ENCODE measurements at regions not wholly inside any gene's neighbourhood (a gene's known extent, or its start where the extent isn't known, plus 50 kb on each side); places are given as distances from the start of the nearest gene placed in this dataset.

DNA sequence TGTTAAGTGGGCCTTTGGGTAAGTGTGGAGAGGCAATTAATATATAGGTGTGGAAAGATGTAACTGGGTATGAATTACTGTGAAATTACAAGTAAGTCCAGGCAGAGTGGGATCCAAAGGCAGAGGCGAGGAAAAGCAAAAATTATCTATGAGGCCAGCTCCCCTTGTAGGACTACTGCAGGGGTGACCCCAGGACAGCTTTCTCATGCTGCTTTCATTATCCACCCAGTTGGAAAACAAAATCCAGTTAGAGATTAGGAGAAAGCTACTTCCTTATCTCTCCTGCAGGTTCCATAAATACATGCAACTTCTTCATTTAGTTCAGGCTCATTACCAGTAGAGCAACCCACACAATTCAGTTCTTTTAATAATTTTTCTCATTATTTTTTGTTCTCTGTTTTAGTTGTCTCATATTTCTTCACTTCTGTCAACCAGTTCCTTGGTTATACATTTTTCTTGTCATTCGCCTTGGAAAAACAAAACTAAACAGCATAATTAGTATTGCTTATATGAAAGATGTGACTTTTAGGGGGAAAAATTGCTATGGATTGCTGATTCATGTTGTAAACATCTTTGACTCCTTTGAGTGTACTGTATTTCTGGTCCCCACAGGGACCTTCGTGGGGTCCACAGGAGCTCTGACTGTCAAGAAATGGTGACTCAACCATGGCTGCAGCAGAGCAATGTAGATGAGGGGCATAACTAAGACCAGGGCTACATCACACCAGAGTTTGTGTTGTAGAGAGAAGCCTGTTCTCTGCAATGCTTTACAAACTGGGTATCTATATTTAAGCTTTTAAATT is 110.4 kb upstream of the PARD3B start (continued):
- TF ChIP-seq, protein P1, sequence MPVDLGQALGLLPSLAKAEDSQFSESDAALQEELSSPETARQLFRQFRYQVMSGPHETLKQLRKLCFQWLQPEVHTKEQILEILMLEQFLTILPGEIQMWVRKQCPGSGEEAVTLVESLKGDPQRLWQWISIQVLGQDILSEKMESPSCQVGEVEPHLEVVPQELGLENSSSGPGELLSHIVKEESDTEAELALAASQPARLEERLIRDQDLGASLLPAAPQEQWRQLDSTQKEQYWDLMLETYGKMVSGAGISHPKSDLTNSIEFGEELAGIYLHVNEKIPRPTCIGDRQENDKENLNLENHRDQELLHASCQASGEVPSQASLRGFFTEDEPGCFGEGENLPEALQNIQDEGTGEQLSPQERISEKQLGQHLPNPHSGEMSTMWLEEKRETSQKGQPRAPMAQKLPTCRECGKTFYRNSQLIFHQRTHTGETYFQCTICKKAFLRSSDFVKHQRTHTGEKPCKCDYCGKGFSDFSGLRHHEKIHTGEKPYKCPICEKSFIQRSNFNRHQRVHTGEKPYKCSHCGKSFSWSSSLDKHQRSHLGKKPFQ (CRISPR knock-in tag; IDR thresholded peaks at IDR 0.05; ENCODE audit: insufficient replicate concordance) = no peak
- TF ChIP-seq NFE2 (CRISPR knock-in tag; IDR thresholded peaks at IDR 0.05) (no peak), TFDP2 (CRISPR knock-in tag; IDR thresholded peaks at IDR 0.05) (no peak), REL (CRISPR knock-in tag; conservative IDR thresholded peaks at IDR 0.05) (no peak), RFX1 (IDR thresholded peaks at IDR 0.05) (no peak), RELA (CRISPR knock-in tag; IDR thresholded peaks at IDR 0.05) (no peak), PAWR (CRISPR knock-in tag; IDR thresholded peaks at IDR 0.05; ENCODE audit: borderline replicate concordance) (no peak)
- TF ChIP-seq, protein P2, sequence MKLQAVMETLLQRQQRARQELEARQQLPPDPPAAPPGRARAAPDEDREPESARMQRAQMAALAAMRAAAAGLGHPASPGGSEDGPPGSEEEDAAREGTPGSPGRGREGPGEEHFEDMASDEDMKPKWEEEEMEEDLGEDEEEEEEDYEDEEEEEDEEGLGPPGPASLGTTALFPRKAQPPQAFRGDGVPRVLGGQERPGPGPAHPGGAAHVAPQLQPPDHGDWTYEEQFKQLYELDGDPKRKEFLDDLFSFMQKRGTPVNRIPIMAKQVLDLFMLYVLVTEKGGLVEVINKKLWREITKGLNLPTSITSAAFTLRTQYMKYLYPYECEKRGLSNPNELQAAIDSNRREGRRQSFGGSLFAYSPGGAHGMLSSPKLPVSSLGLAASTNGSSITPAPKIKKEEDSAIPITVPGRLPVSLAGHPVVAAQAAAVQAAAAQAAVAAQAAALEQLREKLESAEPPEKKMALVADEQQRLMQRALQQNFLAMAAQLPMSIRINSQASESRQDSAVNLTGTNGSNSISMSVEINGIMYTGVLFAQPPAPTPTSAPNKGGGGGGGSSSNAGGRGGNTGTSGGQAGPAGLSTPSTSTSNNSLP (IDR thresholded peaks at IDR 0.05; ENCODE audit: low read depth, low read length) = no peak

DNA sequence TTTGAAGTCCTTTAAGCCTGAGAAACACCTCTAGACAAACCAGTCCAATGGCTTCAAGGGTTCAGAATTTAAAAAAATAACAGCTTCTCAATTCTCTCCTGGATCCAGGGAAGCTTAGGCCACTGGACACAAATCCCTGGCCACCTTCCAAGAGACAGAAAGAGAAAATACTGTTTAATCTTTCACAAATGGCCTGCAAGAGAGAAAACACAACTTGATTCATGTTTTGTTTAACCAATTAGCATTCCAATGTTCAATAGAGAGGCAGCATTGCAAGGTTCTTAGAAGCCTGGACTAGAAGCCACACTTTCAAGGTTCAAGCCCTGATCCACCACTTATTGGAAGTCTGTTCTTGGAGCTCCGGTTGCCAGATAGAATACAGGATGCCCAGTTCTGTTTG is 109.0 kb upstream of the PARD3B start:
- DNase-seq (ENCODE audit: low spot score) = peak; percentile 45
- Histone ChIP-seq H3K4me3 (replicated peaks in 1 of 3; ENCODE audit: insufficient read depth in 1 of 3, low read depth in 2 of 3, low read length in 3 of 3) (no peak overlapping the region), H3K4me1 (ENCODE audit: insufficient read depth, low read length) (peaks cover 35% of the 10 kb centered on the region), H3K9ac (ENCODE audit: insufficient read depth, low read depth, low read length) (no peak overlapping the region), H4K20me1 (ENCODE audit: insufficient read depth, low read length) (no peaks in the 10 kb centered on the region), H3K27me3 (ENCODE audit: control insufficient read depth in 1 of 2, insufficient read depth in 2 of 2, low read length in 2 of 2) (no peaks in the 10 kb centered on the region), H3K36me3 (replicated peaks in 1 of 2; ENCODE audit: control insufficient read depth in 1 of 2, insufficient read depth in 2 of 2, low read length in 2 of 2) (no peaks in the 10 kb centered on the region), H3K9me3 (ENCODE audit: low read length) (peaks cover 84% of the 10 kb centered on the region), H3K27ac (ENCODE audit: extremely low read length, insufficient read depth, low read length) (peak overlapping the region; percentile 2), H3K79me2 (ENCODE audit: insufficient read depth, low read length) (no peaks in the 10 kb centered on the region), H3K4me2 (ENCODE audit: low read depth, low read length) (no peak overlapping the region), H2AFZ (ENCODE audit: low read length) (no peak overlapping the region)
- no peak for ATAC-seq
- ChIA-PET CTCF (ENCODE audit: low intra/inter-chr PET ratio, low total read pairs) (no interaction called here), POLR2A (no interaction called here)
- FAIRE-seq = no peak
- in situ Hi-C loops (cut with HindIII; ENCODE audit: extremely low pct_ligation_motif_present, low pct_unique_long_range_greater_than_20kb) = no loop called here
- WGBS (ENCODE audit: low lambda C conversion rate) = 3% methylated on average over 1 of the region's 1 CpG
- intact Hi-C loops (cut with micrococcal nuclease; ENCODE audit: unreplicated experiment) = no loop called here
- BruUV-seq (replicated peaks) = no TSS peak
- no peak for TF ChIP-seq ZNF598 (CRISPR knock-in tag; IDR thresholded peaks at IDR 0.05; ENCODE audit: borderline replicate concordance)
- no peak for TF ChIP-seq RFX5 (IDR thresholded peaks at IDR 0.05; ENCODE audit: low read depth, low read length)
- peak; percentile 35; the same call in 1 of the 2 replicates for TF ChIP-seq TCF7 (IDR thresholded peaks at IDR 0.05; ENCODE audit: low read depth)
- 0 out of 2 replicates have a peak, but pooled peaks have one; percentile 7 for TF ChIP-seq ZNF644 (CRISPR knock-in tag; IDR thresholded peaks at IDR 0.05; ENCODE audit: low read depth)
- no peak for TF ChIP-seq KAT7 (CRISPR knock-in tag; IDR thresholded peaks at IDR 0.05; ENCODE audit: borderline replicate concordance)
- peak; percentile 52 for TF ChIP-seq MED1 (CRISPR knock-in tag; IDR thresholded peaks at IDR 0.05)
- TF ChIP-seq FOXP4 (CRISPR knock-in tag; IDR thresholded peaks at IDR 0.05) = peak; percentile 46
- no peak for TF ChIP-seq SOX6 (IDR thresholded peaks at IDR 0.05)
- TF ChIP-seq SOX6 (CRISPR knock-in tag; IDR thresholded peaks at IDR 0.05) = peak; percentile 28; the same call in 1 of the 2 replicates
